ENCODE measurements at regions not wholly inside any gene's neighbourhood (a gene's known extent, or its start where the extent isn't known, plus 50 kb on each side); places are given as distances from the start of the nearest gene placed in this dataset.

DNA sequence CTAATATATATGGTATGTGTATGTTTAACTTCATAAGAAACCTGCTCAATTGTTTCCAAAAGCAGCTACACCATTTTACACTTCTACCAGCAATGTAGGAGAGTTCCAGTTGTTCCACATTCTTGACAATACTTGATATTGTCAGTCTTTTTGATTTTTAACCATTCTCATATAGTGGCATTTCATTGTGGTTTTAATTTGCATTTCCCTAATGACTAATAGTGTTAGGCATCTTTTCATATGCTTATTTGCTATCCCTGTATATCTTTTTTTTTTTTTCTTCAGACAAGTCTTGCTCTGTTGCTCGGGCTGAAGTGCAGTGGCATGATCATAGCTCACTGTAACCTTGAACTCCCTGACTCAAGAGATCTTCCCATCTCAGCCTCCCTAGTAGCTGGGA, 58.2 kb upstream of the TRIM2 start:
- TF ChIP-seq CTCF (IDR thresholded peaks at IDR 0.05; ENCODE audit: low read depth, low read length) = no peak
- no peak overlapping the region for H3K4me3 ChIP-seq (ENCODE audit: low read depth, low read length)

DNA sequence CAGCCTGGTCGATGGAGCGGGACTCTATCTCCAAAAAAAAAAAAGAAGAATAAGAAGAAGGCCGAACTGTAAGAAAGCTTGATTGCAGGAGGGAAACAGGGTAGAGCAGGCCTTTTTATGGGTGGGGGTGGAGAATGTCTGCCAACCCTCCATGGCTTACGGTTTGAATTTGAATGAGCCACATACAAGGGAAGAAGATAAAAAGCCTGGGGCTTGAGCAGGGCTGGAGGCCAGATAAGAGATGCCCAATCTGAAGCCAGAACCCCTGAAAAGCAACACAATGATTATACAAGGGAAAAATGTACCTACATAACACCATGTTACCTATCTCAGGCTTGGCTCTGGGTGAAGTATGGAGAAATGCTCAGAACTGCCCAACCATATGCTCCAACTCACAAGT, 57.3 kb upstream of the TRIM2 start:
- TF ChIP-seq CTCF (IDR thresholded peaks at IDR 0.05; ENCODE audit: low read depth, low read length) = no peak
- no peak overlapping the region for H3K4me3 ChIP-seq (ENCODE audit: low read depth, low read length)

DNA sequence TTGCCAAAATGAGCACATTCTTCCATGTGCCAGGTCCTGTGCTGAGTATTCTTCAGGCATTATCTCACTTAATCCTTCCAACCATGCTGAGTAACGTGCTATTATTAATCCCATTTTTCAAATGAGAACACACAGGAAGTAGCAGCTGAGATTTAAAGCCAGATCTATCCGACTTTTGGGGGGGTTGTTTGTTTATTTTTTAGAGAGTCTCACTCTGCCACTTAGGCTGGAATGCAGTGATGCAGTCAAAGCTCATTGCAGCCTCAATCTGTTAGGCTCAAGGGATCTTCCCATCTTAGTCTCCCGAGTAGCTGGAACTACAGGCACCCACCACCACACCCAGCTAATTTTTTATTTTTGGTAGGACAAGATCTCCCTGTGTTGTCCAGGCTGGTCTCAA, 55.5 kb upstream of the TRIM2 start:
- no peak for TF ChIP-seq CTCF (IDR thresholded peaks at IDR 0.05; ENCODE audit: low read depth, low read length)
- no peak overlapping the region for H3K4me3 ChIP-seq (ENCODE audit: low read depth, low read length)

DNA sequence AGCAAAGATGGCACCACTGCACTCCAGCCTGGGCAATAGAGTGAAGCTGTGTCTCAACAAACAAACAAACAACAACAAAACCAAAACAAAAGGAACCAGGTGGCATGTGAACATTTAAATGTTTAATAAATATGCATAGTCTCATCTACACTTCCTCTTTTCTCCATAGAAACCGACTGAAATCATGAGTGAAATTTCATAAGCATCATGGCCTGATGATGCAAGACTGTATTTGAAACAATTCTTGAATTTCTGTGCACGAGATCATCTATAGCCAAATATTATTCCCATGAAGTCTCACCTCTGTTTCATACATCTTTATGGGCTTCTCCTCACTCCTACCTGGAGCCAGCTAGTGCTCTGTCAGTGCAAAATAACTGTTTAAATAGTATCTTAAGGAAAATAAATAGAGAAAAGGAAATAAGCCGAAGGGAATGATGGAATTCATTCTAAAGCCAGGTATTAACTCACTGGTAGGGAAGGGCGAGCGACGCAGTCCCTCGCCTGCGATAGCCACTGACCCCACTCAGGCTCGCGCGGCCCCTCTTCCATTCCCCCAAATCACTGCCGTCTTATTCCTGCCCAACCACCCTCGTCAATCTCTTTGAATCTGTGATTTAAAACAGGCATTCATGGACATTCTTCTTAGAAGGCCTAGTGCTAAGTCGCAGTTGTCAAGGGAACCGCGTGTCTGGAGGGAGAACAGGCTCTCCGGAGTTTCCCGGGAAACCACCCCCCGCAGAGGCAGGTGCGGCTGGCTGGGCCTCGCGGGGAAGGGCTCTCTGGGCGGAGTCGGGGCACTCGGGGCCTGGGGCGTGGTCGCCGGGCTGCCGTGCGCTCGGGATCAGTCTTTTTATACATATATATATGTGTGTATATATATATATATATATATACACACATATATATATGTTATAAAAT, 52.4 kb upstream of the TRIM2 start:
- TF ChIP-seq CTCF (IDR thresholded peaks at IDR 0.05; ENCODE audit: low read depth, low read length) = no peak
- no peak overlapping the region for H3K4me3 ChIP-seq (ENCODE audit: low read depth, low read length)

- H3K4me3 ChIP-seq (ENCODE audit: low read depth, low read length) = peak overlapping the region; percentile 68
- TF ChIP-seq CTCF (IDR thresholded peaks at IDR 0.05; ENCODE audit: low read depth, low read length) = no peak
These were observed 51.5 kb upstream of the TRIM2 start for GRCh38 chr4:153152501-153153338.

- no peak for TF ChIP-seq CTCF (IDR thresholded peaks at IDR 0.05; ENCODE audit: low read depth, low read length)
- peak overlapping the region; percentile 68 for H3K4me3 ChIP-seq (ENCODE audit: low read depth, low read length)
These were observed 50.8 kb upstream of the TRIM2 start for GRCh38 chr4:153153339-153153871.
